GM23248 (cell line): ENCODE measurements at regions not wholly inside any gene's neighbourhood (a gene's known extent, or its start where the extent isn't known, plus 50 kb on each side); places are given as distances from the start of the nearest gene placed in this dataset.

Experiments used
- DNase-seq: peaks from one replicate; pipeline ENCODE4 v3.0.0-alpha.2; 2015
- H2AFZ ChIP-seq: fragments of 200-600 bp; sonication (generic); 2 replicates; pipeline ENCODE4 v1.6.1; 2016; ENCODE audit warnings: antibody characterized with exemption
- H3F3A ChIP-seq: fragments of 200-600 bp; sonication (generic); 2 replicates; pipeline ENCODE4 v1.6.1; 2016; ENCODE audit warnings: mild to moderate bottlenecking, antibody characterized with exemption, mixed run types; ENCODE audit not compliant: insufficient read depth
- H3K27ac ChIP-seq: fragments of 200-600 bp; sonication (generic); 2 replicates; pipeline ENCODE4 v1.5.1; 2016; ENCODE audit warnings: mild to moderate bottlenecking
- H3K27me3 ChIP-seq: fragments of 200-600 bp; sonication (generic); replicated peaks from 2 replicates; pipeline ENCODE4 v1.6.1; 2016; ENCODE audit warnings: mild to moderate bottlenecking; ENCODE audit not compliant: insufficient read depth
- H3K36me3 ChIP-seq: fragments of 200-600 bp; sonication (generic); 2 replicates; pipeline ENCODE4 v1.6.1; 2016; ENCODE audit warnings: low read depth, mild to moderate bottlenecking
- H3K4me1 ChIP-seq: fragments of 200-600 bp; sonication (generic); 2 replicates; pipeline ENCODE4 v1.6.1; 2016; ENCODE audit warnings: mild to moderate bottlenecking; ENCODE audit not compliant: insufficient read depth
- H3K4me2 ChIP-seq: fragments of 200-600 bp; sonication (generic); one replicate; pipeline ENCODE4 v1.6.1; 2016; ENCODE audit warnings: mild to moderate bottlenecking; ENCODE audit not compliant: unreplicated experiment
- H3K4me3 ChIP-seq: fragments of 200-600 bp; sonication (generic); 2 replicates; pipeline ENCODE4 v1.5.1; 2016; ENCODE audit warnings: mild to moderate bottlenecking
- H3K79me2 ChIP-seq: fragments of 200-600 bp; sonication (generic); 2 replicates; pipeline ENCODE4 v1.6.1; 2016; ENCODE audit warnings: mild to moderate bottlenecking; ENCODE audit not compliant: insufficient read depth
- H3K9ac ChIP-seq: fragments of 200-600 bp; sonication (generic); 2 replicates; pipeline ENCODE4 v1.6.1; 2016; ENCODE audit warnings: mild to moderate bottlenecking
- H3K9me2 ChIP-seq: fragments of 200-600 bp; sonication (generic); 2 replicates; pipeline ENCODE4 v1.6.1; 2016; ENCODE audit warnings: mixed run types, mild to moderate bottlenecking, moderate library complexity; ENCODE audit not compliant: insufficient read depth
- H3K9me3 ChIP-seq: fragments of 200-600 bp; sonication (generic); one replicate; pipeline ENCODE4 v1.6.1; 2017; ENCODE audit warnings: low read depth
- H4K20me1 ChIP-seq: fragments of 200-600 bp; sonication (generic); 2 replicates; pipeline ENCODE4 v1.6.0; 2016; ENCODE audit not compliant: insufficient read depth
- EZH2 ChIP-seq: fragments of 200-600 bp; sonication (generic); IDR thresholded peaks from 2 replicates; pipeline ENCODE4 v1.6.1; 2018; ENCODE audit warnings: antibody characterized with exemption, mild to moderate bottlenecking; ENCODE audit not compliant: insufficient read depth, poor library complexity, severe bottlenecking
- EZH2phosphoT487 ChIP-seq: fragments of 200-600 bp; sonication (generic); IDR thresholded peaks from 2 replicates; pipeline ENCODE4 v1.6.1; 2018; ENCODE audit warnings: antibody characterized with exemption, moderate library complexity, mild to moderate bottlenecking, low read depth; ENCODE audit not compliant: insufficient read depth
- WGBS, 2 experiments: methylation state at CpG; one replicate each; pipeline ENCODE4 v1.1.6; 2015 to 2017; ENCODE audit warnings: low lambda C conversion rate in 2 of 2, low coverage in 1 of 2; ENCODE audit errors: missing lambda C conversion rate in 2 of 2; 5-methylcytosine and 5-hydroxymethylcytosine counted together
- in situ Hi-C: fragments of 300-500 bp; cut with MboI; formaldehyde crosslinking; loops from 2 replicates; pipeline ENCODE4 v1.15.0; 2020

DNA sequence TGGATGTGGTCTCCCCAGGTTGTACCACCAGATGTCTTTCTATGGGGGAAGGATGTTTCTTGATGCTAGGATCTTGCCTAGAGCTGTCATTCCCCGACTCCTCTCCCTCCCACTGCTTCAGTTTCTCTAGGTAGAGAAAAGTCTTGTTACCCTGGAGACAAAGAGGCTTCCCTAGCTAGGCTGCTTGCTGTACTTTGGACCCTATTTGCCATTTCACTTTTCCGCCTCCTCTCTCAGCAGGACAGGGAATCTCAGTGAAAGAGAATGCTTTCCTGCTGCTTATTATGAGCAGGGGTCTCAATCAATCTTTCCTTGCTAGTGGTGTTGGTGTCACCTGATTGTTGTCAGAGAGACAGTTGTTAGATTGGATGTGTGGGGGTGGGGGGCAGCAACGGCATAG lies 818.8 kb upstream of the GYPC start:
- no peaks in the 10 kb centered on the region for H3K9me2 ChIP-seq
- H3K9me3 ChIP-seq, result no peaks in the 10 kb centered on the region
- H3K9ac ChIP-seq, result no peak overlapping the region
- no peaks in the 10 kb centered on the region for H3F3A ChIP-seq
- H3K27me3 ChIP-seq, result no peaks in the 10 kb centered on the region
- H3K27ac ChIP-seq, result no peak overlapping the region
- H2AFZ ChIP-seq, result no peak overlapping the region
- no peaks in the 10 kb centered on the region for H3K79me2 ChIP-seq
- WGBS, 2 experiments, result 4% methylated on average over 3 of the region's 3 CpGs
- in situ Hi-C loops, result no loop called here
- no peaks in the 10 kb centered on the region for H3K4me1 ChIP-seq
- no peaks in the 10 kb centered on the region for H4K20me1 ChIP-seq
- H3K36me3 ChIP-seq, result 0 out of 2 replicates have a peak, but pooled peaks cover 3% of the 10 kb centered on the region
- H3K4me3 ChIP-seq, result no peak overlapping the region
- no peak for DNase-seq
- TF ChIP-seq EZH2 (no peak), EZH2phosphoT487 (no peak)
- H3K4me2 ChIP-seq, result no peak overlapping the region

DNA sequence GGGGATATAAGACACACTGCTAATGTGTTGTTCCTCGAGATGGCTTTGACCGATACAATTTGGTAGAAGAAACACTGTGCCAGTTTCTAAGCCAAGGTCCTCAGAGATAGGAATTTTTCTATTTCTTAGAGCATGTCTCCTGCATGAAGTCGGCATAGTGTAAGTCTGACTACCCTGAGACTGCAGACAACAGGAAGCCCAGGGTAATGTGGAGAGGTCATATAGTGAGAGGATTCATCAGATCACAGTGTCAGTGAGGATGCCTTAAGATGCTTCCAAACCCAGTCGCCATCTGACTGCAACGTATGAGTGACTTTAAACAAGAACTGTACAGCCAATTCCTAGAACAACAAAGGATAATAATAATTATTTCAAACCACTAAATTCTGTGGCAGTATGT lies 818.3 kb upstream of the GYPC start:
- H3F3A ChIP-seq, result no peaks in the 10 kb centered on the region
- no peak for DNase-seq
- no peaks in the 10 kb centered on the region for H3K4me1 ChIP-seq
- H2AFZ ChIP-seq, result no peak overlapping the region
- H3K9ac ChIP-seq, result no peak overlapping the region
- H3K27me3 ChIP-seq, result no peaks in the 10 kb centered on the region
- H3K79me2 ChIP-seq, result no peaks in the 10 kb centered on the region
- in situ Hi-C loops, result no loop called here
- H3K9me2 ChIP-seq, result no peaks in the 10 kb centered on the region
- H3K36me3 ChIP-seq, result 0 out of 2 replicates have a peak, but pooled peaks cover 3% of the 10 kb centered on the region
- TF ChIP-seq EZH2phosphoT487 (no peak), EZH2 (no peak)
- H3K27ac ChIP-seq, result no peak overlapping the region
- 22% methylated on average over 5 of the region's 5 CpGs for WGBS, 2 experiments
- H3K4me2 ChIP-seq, result no peak overlapping the region
- H4K20me1 ChIP-seq, result no peaks in the 10 kb centered on the region
- no peaks in the 10 kb centered on the region for H3K9me3 ChIP-seq
- H3K4me3 ChIP-seq, result no peak overlapping the region

DNA sequence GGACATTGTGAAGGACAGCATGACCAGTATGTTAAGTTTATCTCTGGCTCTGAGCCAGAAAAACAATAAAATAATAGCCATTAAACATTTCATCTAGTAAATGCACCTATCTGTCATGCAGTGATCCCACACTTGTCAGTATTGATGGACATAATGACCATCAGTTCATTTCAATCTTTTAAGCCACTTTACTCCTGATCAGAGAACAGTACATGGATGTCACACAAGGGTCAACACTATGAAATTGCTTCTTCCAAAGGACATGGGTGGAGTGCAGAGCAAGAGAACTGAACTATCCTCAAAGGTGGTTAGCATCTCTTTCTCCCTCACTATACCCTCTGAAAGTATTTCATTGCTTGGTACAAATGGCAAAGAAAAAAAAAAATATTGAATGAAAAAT lies 816.0 kb upstream of the GYPC start:
- TF ChIP-seq EZH2phosphoT487 (no peak), EZH2 (no peak)
- H4K20me1 ChIP-seq, result no peaks in the 10 kb centered on the region
- H3K4me2 ChIP-seq, result no peak overlapping the region
- 0 out of 2 replicates have a peak, but pooled peaks cover 3% of the 10 kb centered on the region for H3K36me3 ChIP-seq
- in situ Hi-C loops, result no loop called here
- no peak overlapping the region for H2AFZ ChIP-seq
- no peaks in the 10 kb centered on the region for H3K4me1 ChIP-seq
- H3K9me2 ChIP-seq, result no peaks in the 10 kb centered on the region
- DNase-seq, result no peak
- no peaks in the 10 kb centered on the region for H3K27me3 ChIP-seq
- H3K9ac ChIP-seq, result no peak overlapping the region
- H3F3A ChIP-seq, result no peaks in the 10 kb centered on the region
- no peak overlapping the region for H3K4me3 ChIP-seq
- no peaks in the 10 kb centered on the region for H3K79me2 ChIP-seq
- H3K9me3 ChIP-seq, result no peaks in the 10 kb centered on the region
- H3K27ac ChIP-seq, result no peak overlapping the region

DNA sequence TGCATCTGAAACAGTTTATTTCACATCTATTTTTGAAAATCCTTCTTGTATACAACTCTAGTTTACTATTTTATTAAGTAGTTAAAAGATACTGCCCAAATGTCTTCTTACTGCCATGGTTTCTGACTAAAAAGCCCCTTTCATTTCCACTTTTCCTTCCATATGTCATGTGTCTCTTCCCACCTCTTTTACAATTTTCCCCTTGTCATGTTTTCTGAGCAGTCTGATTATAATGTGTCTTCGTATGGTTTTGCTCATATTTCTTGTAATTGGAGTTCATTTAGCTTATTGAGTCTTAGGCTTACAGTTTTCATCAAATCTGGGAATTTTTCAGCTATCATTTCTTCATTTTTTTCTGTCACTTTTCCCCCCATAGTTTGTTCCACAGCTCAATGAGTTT lies 813.9 kb upstream of the GYPC start:
- Histone ChIP-seq H3K4me2 (no peak overlapping the region), H2AFZ (no peak overlapping the region), H3K4me1 (no peaks in the 10 kb centered on the region), H3K9me3 (no peaks in the 10 kb centered on the region), H3K9ac (no peak overlapping the region), H3K9me2 (no peaks in the 10 kb centered on the region), H3K4me3 (no peak overlapping the region), H3F3A (no peaks in the 10 kb centered on the region), H3K27ac (no peak overlapping the region), H3K27me3 (no peaks in the 10 kb centered on the region), H4K20me1 (no peaks in the 10 kb centered on the region), H3K79me2 (no peaks in the 10 kb centered on the region), H3K36me3 (0 out of 2 replicates have a peak, but pooled peaks cover 3% of the 10 kb centered on the region)
- in situ Hi-C loops, result no loop called here
- no peak for TF ChIP-seq EZH2phosphoT487
- TF ChIP-seq EZH2, result no peak
- WGBS, 2 experiments, result 0 to 7% methylated on average over 1 of the region's 1 CpG
- DNase-seq, result no peak

DNA sequence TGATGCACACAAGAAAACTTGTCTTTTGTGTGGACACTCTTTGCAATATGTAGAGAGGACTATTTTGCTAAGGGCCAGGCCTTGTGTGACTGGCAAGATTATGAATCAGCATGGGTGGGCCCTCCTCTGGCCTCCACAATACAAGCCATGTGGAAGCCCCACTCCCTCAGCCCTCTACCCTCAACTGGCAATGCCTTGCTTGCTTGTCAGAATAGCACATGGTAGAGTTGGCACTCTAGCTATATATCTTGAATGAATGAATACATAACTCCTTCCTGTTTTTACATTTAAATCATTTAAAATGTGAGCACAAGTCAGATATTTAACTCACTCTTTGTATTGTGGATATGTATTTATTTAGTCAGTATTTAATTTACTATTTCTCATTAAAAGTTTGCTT lies 805.4 kb upstream of the GYPC start:
- Histone ChIP-seq H3K36me3 (no peaks in the 10 kb centered on the region), H3F3A (no peaks in the 10 kb centered on the region), H3K9me2 (no peaks in the 10 kb centered on the region), H3K4me2 (no peak overlapping the region), H2AFZ (no peak overlapping the region), H4K20me1 (no peaks in the 10 kb centered on the region), H3K27me3 (no peaks in the 10 kb centered on the region), H3K27ac (no peak overlapping the region), H3K9ac (no peak overlapping the region), H3K4me1 (no peaks in the 10 kb centered on the region), H3K9me3 (no peaks in the 10 kb centered on the region), H3K79me2 (no peaks in the 10 kb centered on the region), H3K4me3 (no peak overlapping the region)
- DNase-seq, result no peak
- in situ Hi-C loops, result no loop called here
- TF ChIP-seq EZH2phosphoT487 (no peak), EZH2 (no peak)
